ENCODE measurements at regions not wholly inside any gene's neighbourhood (a gene's known extent, or its start where the extent isn't known, plus 50 kb on each side); places are given as distances from the start of the nearest gene placed in this dataset.
"Not testable (repeated sequence)": the region's sequence is repeated elsewhere in the genome, so short reads cannot be mapped to it uniquely, and the experiment has no call there.

GRCh38 chr13:107617527-107617926 lies 597.8 kb downstream of the LIG4 start:
- Histone ChIP-seq H3K4me2 (no peak overlapping the region), H3K4me3 (no peak overlapping the region), H3K36me3 (no peaks in the 10 kb centered on the region), H3K4me1 (no peaks in the 10 kb centered on the region), H3K9me3 (no peaks in the 10 kb centered on the region), H3K9ac (no peak overlapping the region), H3K27me3 (no peaks in the 10 kb centered on the region), H4K20me1 (no peaks in the 10 kb centered on the region), H3K27ac (no peak overlapping the region)
- TF ChIP-seq Cebpa-rat (IDR thresholded peaks at IDR 0.05) = no peak

- Histone ChIP-seq H4K20me1 (no peaks in the 10 kb centered on the region), H3K27me3 (no peaks in the 10 kb centered on the region), H3K9me3 (no peaks in the 10 kb centered on the region), H3K4me3 (no peak overlapping the region), H3K9ac (no peak overlapping the region), H3K4me2 (no peak overlapping the region), H3K4me1 (no peaks in the 10 kb centered on the region), H3K27ac (no peak overlapping the region), H3K36me3 (no peaks in the 10 kb centered on the region)
- no peak for TF ChIP-seq Cebpa-rat (IDR thresholded peaks at IDR 0.05)
Measured at GRCh38 chr13:107612376-107612775, 603.0 kb downstream of the LIG4 start.

- no peaks in the 10 kb centered on the region for H4K20me1 ChIP-seq
- H3K4me2 ChIP-seq = no peak overlapping the region
- no peak overlapping the region for H3K4me3 ChIP-seq
- H3K27me3 ChIP-seq = no peaks in the 10 kb centered on the region
- H3K9ac ChIP-seq = no peak overlapping the region
- no peaks in the 10 kb centered on the region for H3K36me3 ChIP-seq
- H3K27ac ChIP-seq = no peak overlapping the region
- TF ChIP-seq Cebpa-rat (IDR thresholded peaks at IDR 0.05) = no peak
- no peaks in the 10 kb centered on the region for H3K9me3 ChIP-seq
- no peaks in the 10 kb centered on the region for H3K4me1 ChIP-seq
Measured at GRCh38 chr13:107608736-107609135, 606.6 kb downstream of the LIG4 start.

GRCh38 chr13:107600971-107601370 lies 614.4 kb downstream of the LIG4 start:
- Histone ChIP-seq H3K36me3 (no peaks in the 10 kb centered on the region), H3K4me3 (no peak overlapping the region), H3K9ac (no peak overlapping the region), H3K4me2 (no peak overlapping the region), H4K20me1 (no peaks in the 10 kb centered on the region), H3K4me1 (no peaks in the 10 kb centered on the region), H3K27me3 (no peaks in the 10 kb centered on the region), H3K9me3 (no peaks in the 10 kb centered on the region), H3K27ac (no peak overlapping the region)
- TF ChIP-seq Cebpa-rat (IDR thresholded peaks at IDR 0.05) = no peak

- H3K27me3 ChIP-seq, H3K36me3 ChIP-seq, H3K4me2 ChIP-seq, H3K4me3 ChIP-seq, H3K27ac ChIP-seq, H3K9ac ChIP-seq, H4K20me1 ChIP-seq, H3K4me1 ChIP-seq, H3K9me3 ChIP-seq: not testable (repeated sequence)
Measured at GRCh38 chr13:107596306-107596705, 619.0 kb downstream of the LIG4 start.

- H3K4me3 ChIP-seq = no peak overlapping the region
- no peak overlapping the region for H3K9ac ChIP-seq
- no peaks in the 10 kb centered on the region for H3K4me1 ChIP-seq
- no peaks in the 10 kb centered on the region for H4K20me1 ChIP-seq
- no peak overlapping the region for H3K27ac ChIP-seq
- H3K27me3 ChIP-seq = no peaks in the 10 kb centered on the region
- TF ChIP-seq Cebpa-rat (IDR thresholded peaks at IDR 0.05) = no peak
- no peaks in the 10 kb centered on the region for H3K9me3 ChIP-seq
- H3K36me3 ChIP-seq = no peaks in the 10 kb centered on the region
- H3K4me2 ChIP-seq = no peak overlapping the region
Measured at GRCh38 chr13:107590556-107590955, 624.8 kb downstream of the LIG4 start.

- Histone ChIP-seq H3K4me3 (no peak overlapping the region), H4K20me1 (no peaks in the 10 kb centered on the region), H3K4me1 (no peaks in the 10 kb centered on the region), H3K27ac (no peak overlapping the region), H3K4me2 (no peak overlapping the region), H3K36me3 (no peaks in the 10 kb centered on the region), H3K9ac (no peak overlapping the region), H3K27me3 (no peaks in the 10 kb centered on the region), H3K9me3 (no peaks in the 10 kb centered on the region)
- TF ChIP-seq Cebpa-rat (IDR thresholded peaks at IDR 0.05) = no peak
Measured at GRCh38 chr13:107587681-107588080, 627.7 kb downstream of the LIG4 start.

GRCh38 chr13:107586216-107586615 lies 629.1 kb downstream of the LIG4 start:
- Histone ChIP-seq H3K4me1 (no peaks in the 10 kb centered on the region), H3K4me3 (no peak overlapping the region), H3K9ac (no peak overlapping the region), H4K20me1 (no peaks in the 10 kb centered on the region), H3K9me3 (no peaks in the 10 kb centered on the region), H3K4me2 (no peak overlapping the region), H3K27ac (no peak overlapping the region), H3K36me3 (no peaks in the 10 kb centered on the region), H3K27me3 (no peaks in the 10 kb centered on the region)
- no peak for TF ChIP-seq Cebpa-rat (IDR thresholded peaks at IDR 0.05)

- Histone ChIP-seq H3K4me3 (no peak overlapping the region), H3K4me1 (no peaks in the 10 kb centered on the region), H3K36me3 (no peaks in the 10 kb centered on the region), H3K27ac (no peak overlapping the region), H3K9me3 (no peaks in the 10 kb centered on the region), H3K4me2 (no peak overlapping the region), H4K20me1 (no peaks in the 10 kb centered on the region), H3K27me3 (no peaks in the 10 kb centered on the region), H3K9ac (no peak overlapping the region)
- no peak for TF ChIP-seq Cebpa-rat (IDR thresholded peaks at IDR 0.05)
Measured at GRCh38 chr13:107585469-107586180, 629.7 kb downstream of the LIG4 start.

GRCh38 chr13:107582171-107582570 lies 633.2 kb downstream of the LIG4 start:
- Histone ChIP-seq H3K36me3 (no peaks in the 10 kb centered on the region), H3K27ac (no peak overlapping the region), H3K27me3 (no peaks in the 10 kb centered on the region), H3K4me3 (no peak overlapping the region), H3K4me1 (no peaks in the 10 kb centered on the region), H3K4me2 (no peak overlapping the region), H4K20me1 (no peaks in the 10 kb centered on the region), H3K9ac (no peak overlapping the region), H3K9me3 (no peaks in the 10 kb centered on the region)
- TF ChIP-seq Cebpa-rat (IDR thresholded peaks at IDR 0.05) = no peak
